K562 (cell line): ENCODE measurements at regions not wholly inside any gene's neighbourhood (a gene's known extent, or its start where the extent isn't known, plus 50 kb on each side); places are given as distances from the start of the nearest gene placed in this dataset.

Source experiments
- ATAC-seq: fragments of 200-7000 bp; cut with Tn5 transposase; 3 replicates; pipeline ENCODE4 v1.9.1; 2020; ENCODE audit warnings: moderate library complexity
- BruUV-seq: library from RNA; stranded (reverse); fragments of 400-500 nt; replicated peaks from 2 replicates; lab custom pipeline; 2021; lab: Mats Ljungman, UMichigan
- CTCF ChIA-PET: fragments of 300-600 bp; formaldehyde crosslinking; extraction: SDS; loops from one replicate; lab custom pipeline; 2021; ENCODE audit warnings: low intra/inter-chr PET ratio; lab: Yijun Ruan, JAX
- POLR2A ChIA-PET: fragments of 300-600, 350-650 bp; sonication (Branson Sonifier 250); formaldehyde crosslinking; extraction: SDS; loops from one replicate; lab custom pipeline; 2021; ENCODE audit warnings: antibody characterized with exemption, inconsistent platforms; lab: Yijun Ruan, JAX
- DNase-seq, 4 experiments: peaks; one replicate each; pipeline versions ENCODE4 v3.0.0 to v3.0.0-alpha.2; 2011 to 2018; ENCODE audit warnings: low spot score in 3 of 4, mixed read lengths in 3 of 4; ENCODE audit errors: extremely low read depth in 1 of 4
- FAIRE-seq: peaks from 2 replicates; lab custom pipeline; 2011; peaks lifted over from hg19 to GRCh38; lab: Jason Lieb, UNC
- H2AFZ ChIP-seq: 2 replicates; pipeline ENCODE4 v1.6.0; 2011; ENCODE audit warnings: low read depth, low read length, control low read depth, inconsistent platforms
- H3K27ac ChIP-seq: fragments of 200-600 bp; 3 replicates; pipeline ENCODE4 v1.8.0; 2011; ENCODE audit warnings: low read depth, mild to moderate bottlenecking, control low read depth, inconsistent platforms, low read length, moderate library complexity, mixed read lengths; ENCODE audit errors: extremely low read depth
- H3K27me3 ChIP-seq, 2 experiments: fragments of 300-600 bp in 1 of 2; 2 replicates in 1 of 2; 3 replicates in 1 of 2; pipeline versions ENCODE4 v1.6.0 to v1.8.0; 2011; ENCODE audit warnings: inconsistent platforms in 2 of 2, low read length in 2 of 2, mild to moderate bottlenecking in 1 of 2, mixed read lengths in 1 of 2, moderate library complexity in 1 of 2; ENCODE audit not compliant: control insufficient read depth in 2 of 2, insufficient read depth in 2 of 2
- H3K36me3 ChIP-seq: fragments of 300-600 bp; 3 replicates; pipeline ENCODE4 v1.8.0; 2011; ENCODE audit warnings: mild to moderate bottlenecking, low read length, inconsistent platforms; ENCODE audit not compliant: control insufficient read depth, insufficient read depth
- H3K4me1 ChIP-seq, 2 experiments: fragments of 200-600 bp in 1 of 2; replicated peaks in 1 of 2; 2 replicates in 1 of 2; 3 replicates in 1 of 2; pipeline versions ENCODE4 v1.5.1 to v1.8.0; 2011; ENCODE audit warnings: inconsistent platforms in 2 of 2, low read length in 2 of 2, mild to moderate bottlenecking in 1 of 2, mixed read lengths in 1 of 2, moderate library complexity in 1 of 2; ENCODE audit not compliant: control insufficient read depth in 2 of 2, insufficient read depth in 2 of 2
- H3K4me2 ChIP-seq: 2 replicates; pipeline ENCODE4 v1.6.1; 2011; ENCODE audit warnings: low read length, control low read depth, inconsistent platforms, mixed read lengths; ENCODE audit not compliant: insufficient read depth
- H3K4me3 ChIP-seq: fragments of 200-600 bp; sonication (generic), shearing (Covaris generic); 2 replicates; pipeline ENCODE4 v1.5.1; 2016; ENCODE audit warnings: control low read depth, inconsistent platforms
- H3K79me2 ChIP-seq: fragments of 200-600 bp; 3 replicates; pipeline ENCODE4 v1.8.0; 2011; ENCODE audit warnings: low read length, inconsistent platforms; ENCODE audit not compliant: control insufficient read depth, insufficient read depth
- H3K9ac ChIP-seq, 2 experiments: 2 replicates each; pipeline versions ENCODE4 v1.6.0 to v1.6.1; 2011; ENCODE audit warnings: low read depth in 2 of 2, low read length in 2 of 2, control low read depth in 1 of 2, inconsistent platforms in 1 of 2, mild to moderate bottlenecking in 1 of 2, mixed read lengths in 1 of 2; ENCODE audit not compliant: insufficient read depth in 1 of 2
- H3K9me1 ChIP-seq: one replicate; pipeline ENCODE4 v1.6.0; 2011; ENCODE audit warnings: inconsistent platforms, mild to moderate bottlenecking, low read length, moderate library complexity; ENCODE audit not compliant: control insufficient read depth, insufficient read depth
- H3K9me3 ChIP-seq: replicated peaks from 2 replicates; pipeline ENCODE4 v1.5.1; 2011; ENCODE audit warnings: low read depth, low read length, inconsistent platforms; ENCODE audit not compliant: control insufficient read depth, insufficient read depth
- H4K20me1 ChIP-seq: replicated peaks from 2 replicates; pipeline ENCODE4 v1.6.1; 2011; ENCODE audit warnings: low read length, inconsistent platforms, mixed read lengths; ENCODE audit not compliant: control insufficient read depth, insufficient read depth
- BHLHE40 ChIP-seq: IDR thresholded peaks from 2 replicates; pipeline ENCODE4 v1.6.1; 2011; ENCODE audit warnings: low read length, improper control_type of control experiment
- E2F1 ChIP-seq: sonication (generic); formaldehyde crosslinking; IDR thresholded peaks from 2 replicates; pipeline ENCODE4 v1.8.1; 2023; ENCODE audit warnings: mild to moderate bottlenecking, missing genetic modification reagents, moderate library complexity
- EP400 ChIP-seq: fragments of 450-650 bp; IDR thresholded peaks from 2 replicates; pipeline ENCODE4 v1.6.1; 2017; ENCODE audit warnings: antibody characterized with exemption, mild to moderate bottlenecking, moderate library complexity
- FOXK2 ChIP-seq, 2 experiments: fragments of 450-650 bp; IDR thresholded peaks in 1 of 2; conservative IDR thresholded peaks in 1 of 2; 2 replicates each; pipeline ENCODE4 v1.6.1; 2016; ENCODE audit warnings: low read depth in 2 of 2, mild to moderate bottlenecking in 1 of 2
- HDAC6 ChIP-seq: IDR thresholded peaks from 2 replicates; pipeline ENCODE4 v1.6.1; 2012; ENCODE audit warnings: low read depth, mild to moderate bottlenecking, control low read depth, inconsistent platforms, low read length, moderate library complexity
- HEY1 ChIP-seq: fragments of 250-450 bp; sonication (Bioruptor Pico); IDR thresholded peaks from 2 replicates; pipeline ENCODE4 v1.5.0; 2020; ENCODE audit warnings: mild to moderate bottlenecking, moderate library complexity, borderline replicate concordance
- HMG20A ChIP-seq: fragments of 450-650 bp; formaldehyde crosslinking; conservative IDR thresholded peaks from 2 replicates; pipeline ENCODE4 v1.4.0; 2020; ENCODE audit warnings: mild to moderate bottlenecking, mixed read lengths
- IRF2 ChIP-seq: sonication (generic); formaldehyde crosslinking; IDR thresholded peaks from 2 replicates; pipeline ENCODE4 v1.8.1; 2022; ENCODE audit warnings: mild to moderate bottlenecking, missing genetic modification reagents
- KDM1A ChIP-seq, 2 experiments: fragments of 450-650 bp; IDR thresholded peaks; 2 replicates each; pipeline ENCODE4 v1.6.1; 2016; ENCODE audit warnings: mild to moderate bottlenecking in 2 of 2
- MYBL2 ChIP-seq, 2 experiments: fragments of 450-650 bp in 1 of 2; sonication (generic) in 1 of 2; formaldehyde crosslinking in 1 of 2; IDR thresholded peaks; 2 replicates each; pipeline versions ENCODE4 v1.6.1 to v1.8.1; 2017 to 2022; ENCODE audit warnings: borderline replicate concordance in 1 of 2, inconsistent platforms in 1 of 2, low read depth in 1 of 2, mild to moderate bottlenecking in 1 of 2, missing genetic modification reagents in 1 of 2, moderate library complexity in 1 of 2
- SRSF7 ChIP-seq: fragments of 200-400 bp; formaldehyde crosslinking; optimal IDR thresholded peaks from 2 replicates; pipeline ENCODE3; 2017; ENCODE audit warnings: mild to moderate bottlenecking, low read depth, low read length
- STAG1 ChIP-seq: sonication (generic); formaldehyde crosslinking; IDR thresholded peaks from 2 replicates; pipeline ENCODE4 v1.5.0; 2020; ENCODE audit warnings: missing genetic modification reagents, borderline replicate concordance
- XRCC5 ChIP-seq: fragments of 200-400 bp; formaldehyde crosslinking; IDR thresholded peaks from 2 replicates; pipeline ENCODE4 v1.6.1; 2017; ENCODE audit warnings: low read depth, mild to moderate bottlenecking, low read length
- ZNF232 ChIP-seq: sonication (generic); formaldehyde crosslinking; IDR thresholded peaks from 2 replicates; pipeline ENCODE4 v1.8.0; 2022; ENCODE audit warnings: mild to moderate bottlenecking, missing genetic modification reagents
- WGBS: fragments of 100-300 bp; shearing (Covaris generic); methylation state at CpG from one replicate; pipeline ENCODE4 v1.1.6; 2016; ENCODE audit warnings: low coverage, mixed read lengths; ENCODE audit not compliant: insufficient coverage; ENCODE audit errors: missing lambda C conversion rate; 5-methylcytosine and 5-hydroxymethylcytosine counted together
- in situ Hi-C: fragments of 300-500 bp; cut with MboI; formaldehyde crosslinking; loops from 4 replicates; pipeline ENCODE4 v1.15.0; 2018; ENCODE audit warnings: inconsistent platforms, mixed read lengths
- intact Hi-C: fragments of 100-400 bp; cut with micrococcal nuclease; formaldehyde crosslinking; loops from 2 replicates; pipeline ENCODE4 v1.14.2; 2022
- TF ChIP-seq, protein P1 (sequence below), 2 experiments: fragments of 250-450 bp in 1 of 2; fragments of 450-650 bp in 1 of 2; sonication (Bioruptor Pico) in 1 of 2; IDR thresholded peaks; 2 replicates each; pipeline versions ENCODE4 v1.6.1 to v1.8.0; 2016 to 2021; ENCODE audit warnings: mild to moderate bottlenecking in 2 of 2, moderate library complexity in 2 of 2, missing compliant biosample characterization in 1 of 2, missing genetic modification characterization in 1 of 2
- TF ChIP-seq, protein P2 (sequence below): fragments of 250-450 bp; sonication (Bioruptor Pico); IDR thresholded peaks from 2 replicates; pipeline ENCODE4 v1.6.1; 2021; ENCODE audit warnings: mild to moderate bottlenecking

DNA sequence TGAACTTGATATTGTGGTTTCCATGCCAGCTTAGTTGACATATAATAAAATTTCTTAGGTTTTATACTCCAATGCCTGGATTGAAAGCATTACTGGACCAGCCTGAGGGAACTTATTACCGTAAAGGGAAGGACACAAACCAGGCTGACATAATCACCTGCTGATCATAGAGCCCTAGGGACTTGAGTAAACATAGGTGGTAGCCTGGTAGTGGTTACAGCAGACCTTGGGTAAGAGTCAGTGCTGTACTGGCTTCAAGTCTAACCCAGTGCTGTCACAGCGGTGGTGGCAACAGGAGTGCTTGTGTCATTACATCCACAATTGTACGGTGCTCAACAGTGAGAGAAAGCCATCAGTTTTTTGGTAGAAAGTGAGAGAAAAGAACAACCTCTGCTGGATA lies 122.1 kb downstream of the KDM5D start:
- intact Hi-C loops = no loop called here
- H3K79me2 ChIP-seq = no peaks in the 10 kb centered on the region
- no peak overlapping the region for H3K27ac ChIP-seq
- H3K9me1 ChIP-seq = no peaks in the 10 kb centered on the region
- ChIA-PET POLR2A (no interaction called here), CTCF (no interaction called here)
- H3K4me3 ChIP-seq = no peak overlapping the region
- no CpG with 5 or more reads among the region's 3 CpGs for WGBS
- H3K27me3 ChIP-seq = no peaks in the 10 kb centered on the region
- H3K4me1 ChIP-seq = no peaks in the 10 kb centered on the region
- H3K9ac ChIP-seq = no peak overlapping the region
- no peak for DNase-seq
- H3K36me3 ChIP-seq = no peaks in the 10 kb centered on the region
- H3K4me2 ChIP-seq = no peak overlapping the region
- TF ChIP-seq MYBL2 (IDR thresholded peaks at IDR 0.05; ENCODE audit: low read depth) (no peak), MYBL2 (CRISPR knock-in tag; IDR thresholded peaks at IDR 0.05; ENCODE audit: borderline replicate concordance) (no peak), BHLHE40 (no peak)
- TF ChIP-seq, protein P1, sequence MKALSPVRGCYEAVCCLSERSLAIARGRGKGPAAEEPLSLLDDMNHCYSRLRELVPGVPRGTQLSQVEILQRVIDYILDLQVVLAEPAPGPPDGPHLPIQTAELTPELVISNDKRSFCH (CRISPR knock-in tag; IDR thresholded peaks at IDR 0.05) = no peak
- TF ChIP-seq, protein P1 (tag; IDR thresholded peaks at IDR 0.05) = no peak
- no peak for FAIRE-seq
- no peak overlapping the region for H2AFZ ChIP-seq
- in situ Hi-C loops = no loop called here
- no peak for ATAC-seq
- no peaks in the 10 kb centered on the region for H3K9me3 ChIP-seq
- H4K20me1 ChIP-seq = no peaks in the 10 kb centered on the region
- BruUV-seq = no TSS peak

DNA sequence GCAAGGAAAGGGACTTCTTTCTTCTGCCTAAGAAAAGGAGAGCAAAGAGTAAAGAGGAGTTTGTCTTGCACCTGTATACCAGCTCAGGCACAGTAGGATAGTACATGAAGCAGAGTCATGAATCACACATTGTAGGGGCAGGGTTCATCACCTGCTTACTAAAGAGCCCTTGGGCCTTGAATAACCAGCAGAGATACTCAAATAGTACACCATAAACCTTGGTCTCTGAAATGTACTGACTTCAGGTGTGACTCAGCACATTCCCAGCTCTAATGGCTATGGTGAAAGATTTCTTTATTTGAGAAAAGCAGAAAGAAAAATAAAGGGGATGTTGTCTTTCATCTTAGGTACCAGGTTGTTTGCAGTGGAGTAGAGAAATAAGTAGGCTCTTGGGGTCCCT lies 122.8 kb downstream of the KDM5D start:
- H3K27ac ChIP-seq = no peak overlapping the region
- no peaks in the 10 kb centered on the region for H3K9me1 ChIP-seq
- DNase-seq (no peak), FAIRE-seq (no peak), ATAC-seq (no peak)
- H3K27me3 ChIP-seq = no peaks in the 10 kb centered on the region
- intact Hi-C loops = no loop called here
- no peaks in the 10 kb centered on the region for H3K36me3 ChIP-seq
- ChIA-PET CTCF (no interaction called here), POLR2A (no interaction called here)
- H2AFZ ChIP-seq = no peak overlapping the region
- no peak overlapping the region for H3K4me3 ChIP-seq
- in situ Hi-C loops = no loop called here
- no peaks in the 10 kb centered on the region for H3K9me3 ChIP-seq
- H4K20me1 ChIP-seq = no peaks in the 10 kb centered on the region
- no peaks in the 10 kb centered on the region for H3K79me2 ChIP-seq
- no peak overlapping the region for H3K9ac ChIP-seq
- H3K4me2 ChIP-seq = no peak overlapping the region
- BruUV-seq = no TSS peak
- no peaks in the 10 kb centered on the region for H3K4me1 ChIP-seq
- no peak for TF ChIP-seq KDM1A (IDR thresholded peaks at IDR 0.05)
- TF ChIP-seq SRSF7 = no peak
- no peak for TF ChIP-seq STAG1 (CRISPR knock-in tag)
- no peak for TF ChIP-seq EP400
- TF ChIP-seq IRF2 (CRISPR knock-in tag) = no peak
- no peak for TF ChIP-seq ZNF232
- TF ChIP-seq HMG20A (CRISPR knock-in tag) = no peak
- no peak for TF ChIP-seq E2F1
- no peak for TF ChIP-seq FOXK2 (conservative IDR thresholded peaks at IDR 0.05 in 1 of 2, IDR thresholded peaks at IDR 0.05 in 1 of 2; ENCODE audit: low read depth in 2 of 2)
- no peak for TF ChIP-seq XRCC5
- no peak for TF ChIP-seq HEY1 (CRISPR knock-in tag)
- TF ChIP-seq, protein P2, sequence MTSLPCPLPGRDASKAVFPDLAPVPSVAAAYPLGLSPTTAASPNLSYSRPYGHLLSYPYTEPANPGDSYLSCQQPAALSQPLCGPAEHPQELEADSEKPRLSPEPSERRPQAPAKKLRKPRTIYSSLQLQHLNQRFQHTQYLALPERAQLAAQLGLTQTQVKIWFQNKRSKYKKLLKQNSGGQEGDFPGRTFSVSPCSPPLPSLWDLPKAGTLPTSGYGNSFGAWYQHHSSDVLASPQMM = no peak
- TF ChIP-seq HDAC6 = no peak
